Stomach (tissue), 4 donors: ENCODE measurements at regions not wholly inside any gene's neighbourhood (a gene's known extent, or its start where the extent isn't known, plus 50 kb on each side); places are given as distances from the start of the nearest gene placed in this dataset.
"Not testable (repeated sequence)": the region's sequence is repeated elsewhere in the genome, so short reads cannot be mapped to it uniquely, and the experiment has no call there.

Experiments used
- POLR2A ChIP-seq, 4 donors: fragments of 450-650 bp; IDR thresholded peaks; one replicate each; pipeline ENCODE4 v1.6.1; 2016; ENCODE audit warnings: antibody characterized with exemption in 4 of 4, control low read depth in 2 of 4, mild to moderate bottlenecking in 1 of 4, moderate library complexity in 1 of 4
- TF ChIP-seq, protein P1 (sequence below), 7 experiments: fragments of 450-650 bp in 4 of 7; fragments of 200-600 bp in 3 of 7; sonication (generic) in 3 of 7; IDR thresholded peaks; one replicate each; pipeline ENCODE4 v1.5.1; 2016 to 2019; ENCODE audit warnings: antibody characterized with exemption in 7 of 7, control low read depth in 2 of 7, mild to moderate bottlenecking in 1 of 7

DNA sequence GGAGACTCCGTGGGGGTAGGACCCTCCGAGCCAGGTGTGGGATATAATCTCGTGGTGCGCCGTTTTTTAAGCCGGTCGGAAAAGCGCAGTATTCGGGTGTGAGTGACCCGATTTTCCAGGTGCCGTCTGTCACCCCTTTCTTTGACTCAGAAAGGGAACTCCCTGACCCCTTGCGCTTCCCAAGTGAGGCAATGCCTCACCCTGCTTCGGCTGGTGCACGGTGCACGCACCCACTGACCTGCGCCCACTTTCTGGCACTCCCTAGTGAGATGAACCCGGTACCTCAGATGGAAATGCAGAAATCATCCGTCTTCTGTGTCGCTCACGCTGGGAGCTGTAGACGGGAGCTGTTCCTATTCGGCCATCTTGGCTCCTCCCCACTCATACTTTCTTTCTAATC lies 336.5 kb upstream of the RIOK2 start:
- not testable (repeated sequence) for TF ChIP-seq POLR2A (IDR thresholded peaks at IDR 0.05)
- TF ChIP-seq, protein P1, sequence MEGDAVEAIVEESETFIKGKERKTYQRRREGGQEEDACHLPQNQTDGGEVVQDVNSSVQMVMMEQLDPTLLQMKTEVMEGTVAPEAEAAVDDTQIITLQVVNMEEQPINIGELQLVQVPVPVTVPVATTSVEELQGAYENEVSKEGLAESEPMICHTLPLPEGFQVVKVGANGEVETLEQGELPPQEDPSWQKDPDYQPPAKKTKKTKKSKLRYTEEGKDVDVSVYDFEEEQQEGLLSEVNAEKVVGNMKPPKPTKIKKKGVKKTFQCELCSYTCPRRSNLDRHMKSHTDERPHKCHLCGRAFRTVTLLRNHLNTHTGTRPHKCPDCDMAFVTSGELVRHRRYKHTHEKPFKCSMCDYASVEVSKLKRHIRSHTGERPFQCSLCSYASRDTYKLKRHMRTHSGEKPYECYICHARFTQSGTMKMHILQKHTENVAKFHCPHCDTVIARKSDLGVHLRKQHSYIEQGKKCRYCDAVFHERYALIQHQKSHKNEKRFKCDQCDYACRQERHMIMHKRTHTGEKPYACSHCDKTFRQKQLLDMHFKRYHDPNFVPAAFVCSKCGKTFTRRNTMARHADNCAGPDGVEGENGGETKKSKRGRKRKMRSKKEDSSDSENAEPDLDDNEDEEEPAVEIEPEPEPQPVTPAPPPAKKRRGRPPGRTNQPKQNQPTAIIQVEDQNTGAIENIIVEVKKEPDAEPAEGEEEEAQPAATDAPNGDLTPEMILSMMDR (IDR thresholded peaks at IDR 0.05): not testable (repeated sequence)
